ENCODE measurements at regions not wholly inside any gene's neighbourhood (a gene's known extent, or its start where the extent isn't known, plus 50 kb on each side); places are given as distances from the start of the nearest gene placed in this dataset.
"Not testable (repeated sequence)": the region's sequence is repeated elsewhere in the genome, so short reads cannot be mapped to it uniquely, and the experiment has no call there.

GRCh38 chr2:192669505-192670091, 474.9 kb upstream of the TMEFF2 start:
- 86 to 88% methylated on average over 8 of the region's 8 CpGs for WGBS, 2 donors
- no peak overlapping the region for H3K4me3 ChIP-seq (ENCODE audit: low read depth, poor library complexity, severe bottlenecking)
- no peak for DNase-seq (ENCODE audit: low spot score in 2 of 2)
- TF ChIP-seq CTCF (IDR thresholded peaks at IDR 0.05) = no peak
- no peak for TF ChIP-seq POLR2A (IDR thresholded peaks at IDR 0.05)
- intact Hi-C loops (cut with DNase I; ENCODE audit: low total_unique reads) = no loop called here

- intact Hi-C loops (cut with DNase I; ENCODE audit: low total_unique reads) = loop anchor here (5.0 kb wide), 1 partner anchor 1273 kb away; no protein-coding TSS in a partner anchor
- not testable (repeated sequence) for DNase-seq (ENCODE audit: low spot score in 2 of 2); H3K4me3 ChIP-seq (ENCODE audit: low read depth, poor library complexity, severe bottlenecking)
- 52 to 61% methylated on average over 4 of the region's 4 CpGs for WGBS, 2 donors
Measured at GRCh38 chr2:192660555-192660954, 465.8 kb upstream of the TMEFF2 start.

- no peak overlapping the region for H3K4me3 ChIP-seq (ENCODE audit: low read depth, poor library complexity, severe bottlenecking)
- no peak for TF ChIP-seq POLR2A (IDR thresholded peaks at IDR 0.05)
- TF ChIP-seq CTCF (IDR thresholded peaks at IDR 0.05) = no peak
- intact Hi-C loops (cut with DNase I; ENCODE audit: low total_unique reads) = no loop called here
- no peak for DNase-seq (ENCODE audit: low spot score in 2 of 2)
- 88% methylated on average over 3 of the region's 3 CpGs for WGBS, 2 donors
Measured at GRCh38 chr2:192657362-192657761, 462.6 kb upstream of the TMEFF2 start.

- intact Hi-C loops (cut with DNase I; ENCODE audit: low total_unique reads) = no loop called here
- TF ChIP-seq POLR2A (IDR thresholded peaks at IDR 0.05) (no peak), CTCF (IDR thresholded peaks at IDR 0.05) (no peak)
- 70 to 71% methylated on average over 3 of the region's 3 CpGs for WGBS, 2 donors
- no peak for DNase-seq (ENCODE audit: low spot score in 2 of 2)
- no peak overlapping the region for H3K4me3 ChIP-seq (ENCODE audit: low read depth, poor library complexity, severe bottlenecking)
Measured at GRCh38 chr2:192655916-192656315, 461.2 kb upstream of the TMEFF2 start.

GRCh38 chr2:192645811-192646598, 451.3 kb upstream of the TMEFF2 start:
- 67 to 69% methylated on average over 6 of the region's 6 CpGs for WGBS, 2 donors
- no peak for TF ChIP-seq CTCF (IDR thresholded peaks at IDR 0.05)
- TF ChIP-seq POLR2A (IDR thresholded peaks at IDR 0.05) = no peak
- DNase-seq (ENCODE audit: low spot score in 2 of 2) = no peak
- intact Hi-C loops (cut with DNase I; ENCODE audit: low total_unique reads) = no loop called here
- H3K4me3 ChIP-seq (ENCODE audit: low read depth, poor library complexity, severe bottlenecking) = no peak overlapping the region

GRCh38 chr2:192634557-192634956, 439.8 kb upstream of the TMEFF2 start:
- TF ChIP-seq POLR2A (IDR thresholded peaks at IDR 0.05) (no peak), CTCF (IDR thresholded peaks at IDR 0.05) (no peak)
- H3K4me3 ChIP-seq (ENCODE audit: low read depth, poor library complexity, severe bottlenecking) = no peak overlapping the region
- intact Hi-C loops (cut with DNase I; ENCODE audit: low total_unique reads) = no loop called here
- DNase-seq (ENCODE audit: low spot score in 2 of 2) = no peak
- WGBS, 2 donors = 83 to 89% methylated on average over 1 to 3 of the region's 3 CpGs

Measured in lower leg skin (tissue), 4 donors.